Fibroblast of mammary gland (primary cell): ENCODE measurements at regions not wholly inside any gene's neighbourhood (a gene's known extent, or its start where the extent isn't known, plus 50 kb on each side); places are given as distances from the start of the nearest gene placed in this dataset.

Source experiments
- DNase-seq: peaks from one replicate; pipeline ENCODE4 v3.0.0-alpha.2; 2010; ENCODE audit warnings: low read depth
- H3K4me3 ChIP-seq: 2 replicates; pipeline ENCODE4 v1.5.1; 2011; ENCODE audit warnings: low read depth, mild to moderate bottlenecking, low read length, moderate library complexity; ENCODE audit not compliant: control insufficient read depth
- CTCF ChIP-seq: conservative IDR thresholded peaks from 2 replicates; pipeline ENCODE4 v1.5.1; 2011; ENCODE audit warnings: low read depth, low read length, inconsistent platforms; ENCODE audit not compliant: control insufficient read depth, insufficient read depth

- no peak for DNase-seq
- TF ChIP-seq CTCF = no peak
- no peak overlapping the region for H3K4me3 ChIP-seq
Measured at GRCh38 chr1:166379447-166379846, 212.6 kb upstream of the FAM78B start.

GRCh38 chr1:166383137-166383536 lies 216.3 kb upstream of the FAM78B start:
- DNase-seq = no peak
- TF ChIP-seq CTCF = no peak
- H3K4me3 ChIP-seq = no peak overlapping the region

GRCh38 chr1:166383635-166384346 lies 217.0 kb upstream of the FAM78B start:
- H3K4me3 ChIP-seq = no peak overlapping the region
- TF ChIP-seq CTCF = no peak
- DNase-seq = no peak

GRCh38 chr1:166384948-166385347 lies 218.1 kb upstream of the FAM78B start:
- TF ChIP-seq CTCF = no peak
- DNase-seq = no peak

GRCh38 chr1:166390366-166391033 lies 223.7 kb upstream of the FAM78B start:
- H3K4me3 ChIP-seq = no peak overlapping the region
- no peak for TF ChIP-seq CTCF

More at GRCh38 chr1:166384948-166385347, 218.1 kb upstream of the FAM78B start:
- no peak overlapping the region for H3K4me3 ChIP-seq

GRCh38 chr1:166391279-166392066 lies 224.7 kb upstream of the FAM78B start:
- H3K4me3 ChIP-seq = no peak overlapping the region
- DNase-seq = peak; percentile 0
- TF ChIP-seq CTCF = no peak

More at GRCh38 chr1:166390366-166391033, 223.7 kb upstream of the FAM78B start:
- DNase-seq = no peak
